HG02588 (cell line): ENCODE measurements at regions not wholly inside any gene's neighbourhood (a gene's known extent, or its start where the extent isn't known, plus 50 kb on each side); places are given as distances from the start of the nearest gene placed in this dataset.

Source experiments
- ATAC-seq: cut with Tn5 transposase; IDR thresholded peaks from one replicate; pipeline ENCODE4 v1.9.1; 2021; ENCODE audit warnings: mild to moderate bottlenecking, moderate library complexity; ENCODE audit not compliant: unreplicated experiment

DNA sequence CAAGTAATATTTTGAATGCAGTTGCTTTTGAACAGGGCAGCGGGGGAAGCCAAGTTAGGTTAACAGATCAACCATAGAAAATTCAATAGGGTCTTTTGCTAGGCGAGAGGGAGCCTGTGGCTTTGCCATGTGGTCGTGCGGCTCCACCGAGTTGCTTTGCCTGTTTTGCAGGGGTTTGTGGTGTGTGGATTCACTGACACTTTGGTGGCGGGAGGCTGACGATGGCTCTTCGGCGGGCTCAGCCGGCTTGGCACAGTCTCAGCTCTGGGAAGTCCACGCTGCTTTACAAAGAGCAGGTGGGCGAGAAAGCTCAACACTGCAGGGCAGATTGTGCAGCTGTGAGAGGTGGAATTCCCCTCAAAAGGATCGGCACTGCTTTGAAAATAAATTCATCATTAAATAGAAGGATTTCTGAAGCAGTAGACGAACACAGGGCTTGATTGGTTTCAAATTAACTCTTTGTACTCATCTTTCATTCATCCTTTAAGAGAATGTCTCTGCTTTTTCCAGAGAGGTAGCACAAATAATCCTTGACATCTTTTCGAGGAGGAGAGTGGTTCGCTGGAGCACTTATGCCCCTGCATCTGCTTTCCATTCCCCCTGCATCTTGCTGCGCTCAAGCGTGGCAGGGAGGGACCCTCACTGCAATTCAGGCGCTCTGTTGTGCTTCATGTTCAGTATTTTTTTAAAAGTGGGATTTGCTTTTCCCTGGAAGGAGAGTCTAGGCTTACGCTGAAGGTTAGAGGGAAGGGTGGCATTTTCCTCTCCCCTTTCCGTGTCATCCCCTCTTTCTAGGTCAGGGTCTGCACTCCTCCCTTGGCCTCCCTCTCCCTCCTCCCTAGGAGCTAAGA is 201.8 kb upstream of the LEF1 start:
- no peak for ATAC-seq

DNA sequence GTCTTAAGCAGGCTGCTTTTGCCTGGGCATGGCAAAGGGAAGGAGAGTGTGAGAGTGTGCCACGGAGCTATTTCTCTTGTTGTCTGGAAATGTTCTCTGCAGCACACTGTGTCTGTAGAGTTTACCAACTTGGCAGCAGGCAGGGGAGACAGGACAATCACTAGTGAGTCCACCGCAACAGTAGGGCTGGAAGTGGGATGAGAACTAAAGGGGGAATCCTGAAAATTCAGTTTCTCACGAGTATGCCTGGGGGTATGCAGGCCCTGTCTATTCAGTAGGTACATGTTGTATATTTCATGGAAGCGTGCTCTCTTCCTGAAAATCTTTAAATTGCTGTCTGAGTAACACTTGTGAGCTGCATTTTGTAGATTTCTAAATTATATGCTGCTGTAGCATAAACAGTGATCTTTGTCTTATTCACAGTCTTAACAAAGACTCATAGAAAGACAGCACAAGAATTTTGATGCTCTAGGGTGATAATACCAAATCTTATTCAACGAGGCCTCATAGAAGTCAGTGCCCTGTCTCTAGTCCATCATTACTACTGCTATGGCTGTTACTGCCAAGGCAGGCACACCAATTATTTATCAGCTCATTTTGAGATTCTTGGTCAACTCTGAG is 200.4 kb upstream of the LEF1 start:
- no peak for ATAC-seq

DNA sequence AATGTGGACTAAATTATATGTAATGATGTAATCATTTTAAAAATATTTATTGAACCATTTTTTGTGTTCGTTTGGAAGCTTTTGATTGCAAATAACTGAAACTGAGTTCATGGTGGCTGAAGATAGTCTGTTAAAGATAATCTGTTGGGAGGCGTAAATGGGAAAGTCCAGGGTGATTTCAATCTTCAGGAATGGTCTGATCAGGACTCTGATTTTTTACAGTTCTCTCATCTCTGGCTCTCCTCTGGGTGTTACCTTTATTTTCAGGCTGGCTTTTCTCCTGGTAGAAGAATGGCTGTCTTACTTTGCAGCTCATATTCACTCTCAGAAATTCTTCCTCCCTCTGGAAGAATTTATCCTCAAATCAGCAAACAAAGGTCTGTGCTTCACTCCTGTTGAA is 199.0 kb upstream of the LEF1 start:
- no peak for ATAC-seq

DNA sequence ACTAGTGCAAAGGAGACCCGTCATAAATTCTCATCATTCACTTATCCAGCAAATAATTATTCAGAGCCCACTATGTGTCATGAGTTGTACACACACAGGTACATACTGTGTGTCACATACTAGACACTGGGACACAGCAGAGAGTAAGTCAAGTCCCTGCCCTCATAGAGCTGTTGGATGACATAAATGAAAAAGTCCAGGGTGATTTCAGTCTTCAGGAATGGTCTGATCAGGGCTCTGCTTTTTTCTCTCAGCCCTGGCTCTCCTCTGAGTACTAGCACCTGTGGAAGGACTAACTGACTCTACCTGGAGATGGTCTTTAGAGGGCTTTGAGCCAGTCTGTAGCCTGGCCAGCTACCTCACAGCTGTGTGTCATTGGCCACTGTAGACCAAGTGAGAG is 198.0 kb upstream of the LEF1 start:
- no peak for ATAC-seq

DNA sequence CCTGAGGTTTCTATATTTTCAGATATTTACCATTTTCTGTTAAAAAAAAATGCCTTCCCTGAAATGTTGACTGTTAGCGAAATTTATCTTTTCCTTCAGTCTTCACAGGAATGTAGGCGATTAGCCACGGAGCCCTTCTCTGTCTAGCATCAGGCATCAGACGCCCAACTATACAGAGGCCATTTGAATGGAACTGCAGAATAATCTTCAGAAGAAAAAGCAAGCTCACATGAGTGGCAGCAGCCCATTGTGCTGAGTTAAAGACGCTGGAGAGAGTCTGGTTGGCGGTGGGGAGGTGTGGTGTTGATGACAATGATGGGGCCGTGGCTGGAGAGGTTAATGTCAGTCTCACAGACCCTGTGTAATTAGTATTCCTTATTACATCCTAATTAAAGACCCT is 196.8 kb upstream of the LEF1 start:
- ATAC-seq = no peak

DNA sequence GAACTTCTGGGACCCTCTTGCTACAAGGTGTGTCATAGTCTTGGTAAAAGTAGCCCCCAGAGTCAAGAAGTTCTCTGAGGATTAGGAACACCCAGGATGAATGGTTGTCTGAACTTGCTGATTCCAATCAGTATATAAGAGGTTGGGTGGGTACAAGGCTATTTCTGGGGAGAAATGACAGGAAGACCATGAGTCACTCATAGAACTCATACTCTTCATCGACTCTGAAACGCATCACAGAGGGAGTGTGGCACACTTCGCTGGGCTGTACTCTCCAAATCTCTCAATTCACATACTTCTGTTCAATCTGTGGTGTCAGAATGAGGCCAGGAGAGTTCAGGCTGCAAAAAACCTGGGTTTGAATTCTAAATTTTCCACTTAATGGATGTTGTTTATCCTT is 193.2 kb upstream of the LEF1 start:
- ATAC-seq = no peak

DNA sequence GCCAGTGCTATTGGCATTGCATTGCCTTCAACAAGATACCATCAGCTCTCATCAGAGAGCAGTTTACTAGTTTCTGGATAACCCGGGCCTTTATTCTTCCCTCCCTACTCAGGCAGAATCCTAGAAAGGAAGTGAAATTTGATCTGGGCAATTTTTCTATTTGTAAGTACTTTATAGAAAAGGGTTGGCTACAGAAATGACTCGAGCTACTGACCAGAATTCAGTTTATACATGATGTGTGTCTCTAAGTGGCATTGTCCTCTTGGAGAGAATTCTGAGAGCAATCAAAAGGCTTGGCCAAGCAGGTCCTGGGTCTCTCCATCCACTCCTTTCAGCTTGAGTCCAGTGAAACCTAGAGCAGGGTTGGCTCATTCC is 192.7 kb upstream of the LEF1 start:
- no peak for ATAC-seq

DNA sequence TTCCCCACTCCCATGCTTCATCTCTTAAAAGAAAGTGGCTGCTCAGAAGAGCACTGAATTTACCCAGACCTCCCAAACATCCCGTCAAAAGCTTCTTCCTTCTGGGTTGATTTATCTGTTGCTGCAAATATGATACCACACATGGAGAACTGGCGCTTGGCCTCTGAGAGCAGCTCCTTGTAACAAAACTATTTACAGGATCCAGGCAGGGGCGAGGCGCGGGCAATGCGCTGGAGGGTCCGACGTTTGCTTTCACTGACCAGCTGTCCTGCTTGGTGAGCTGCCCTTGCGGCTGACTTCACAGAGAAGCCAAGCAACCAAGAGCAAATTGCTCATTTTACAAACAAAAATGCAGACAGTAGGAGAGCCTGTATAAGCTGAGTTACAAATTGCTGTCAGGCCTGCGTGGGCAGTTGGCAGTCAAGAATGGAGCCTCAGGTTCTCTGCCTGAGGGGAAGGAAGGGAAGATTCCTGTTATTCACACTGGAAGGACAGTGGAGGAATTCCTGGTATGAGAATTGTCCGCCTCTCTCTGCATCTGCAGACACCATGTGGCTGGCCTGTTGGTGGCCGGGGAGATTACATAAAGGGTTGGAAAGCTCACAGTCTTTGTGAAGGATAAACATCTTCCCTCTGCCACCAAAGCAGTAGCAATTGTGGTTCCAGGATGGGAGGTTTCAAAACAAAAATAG is 192.2 kb upstream of the LEF1 start:
- no peak for ATAC-seq

DNA sequence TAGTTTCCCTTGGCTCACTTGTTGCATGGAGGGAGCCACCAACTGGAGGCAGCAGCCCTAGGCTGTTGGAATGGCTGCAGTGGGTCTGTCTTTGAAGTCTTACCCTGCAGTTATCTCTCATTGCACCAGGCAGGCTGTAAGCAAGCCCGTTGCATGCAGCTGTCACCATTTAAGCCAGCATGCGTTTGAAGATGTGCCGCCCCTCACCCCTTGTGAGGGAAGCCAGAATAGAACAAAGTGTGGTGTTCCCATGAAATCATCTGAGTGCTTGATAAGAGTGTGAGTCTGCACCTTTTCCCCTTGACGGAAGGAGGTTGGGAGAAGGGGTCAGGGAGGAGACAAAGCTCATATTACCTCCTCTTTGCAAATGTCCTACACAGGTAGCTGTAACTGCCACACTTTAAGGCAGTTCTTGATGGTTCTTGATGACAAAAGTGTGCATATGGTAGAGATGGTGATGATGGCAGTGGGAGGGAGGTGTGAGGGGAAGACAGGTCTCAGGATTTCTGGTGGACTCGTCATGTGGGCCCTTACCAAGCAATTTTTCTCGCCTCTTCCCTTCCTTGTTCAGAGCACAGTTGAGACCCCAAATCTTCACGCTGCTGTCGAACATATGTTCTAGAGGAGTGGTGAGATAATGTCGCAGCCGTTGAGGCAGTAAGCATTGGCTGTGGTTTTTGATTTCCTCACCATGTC is 191.4 kb upstream of the LEF1 start:
- no peak for ATAC-seq

DNA sequence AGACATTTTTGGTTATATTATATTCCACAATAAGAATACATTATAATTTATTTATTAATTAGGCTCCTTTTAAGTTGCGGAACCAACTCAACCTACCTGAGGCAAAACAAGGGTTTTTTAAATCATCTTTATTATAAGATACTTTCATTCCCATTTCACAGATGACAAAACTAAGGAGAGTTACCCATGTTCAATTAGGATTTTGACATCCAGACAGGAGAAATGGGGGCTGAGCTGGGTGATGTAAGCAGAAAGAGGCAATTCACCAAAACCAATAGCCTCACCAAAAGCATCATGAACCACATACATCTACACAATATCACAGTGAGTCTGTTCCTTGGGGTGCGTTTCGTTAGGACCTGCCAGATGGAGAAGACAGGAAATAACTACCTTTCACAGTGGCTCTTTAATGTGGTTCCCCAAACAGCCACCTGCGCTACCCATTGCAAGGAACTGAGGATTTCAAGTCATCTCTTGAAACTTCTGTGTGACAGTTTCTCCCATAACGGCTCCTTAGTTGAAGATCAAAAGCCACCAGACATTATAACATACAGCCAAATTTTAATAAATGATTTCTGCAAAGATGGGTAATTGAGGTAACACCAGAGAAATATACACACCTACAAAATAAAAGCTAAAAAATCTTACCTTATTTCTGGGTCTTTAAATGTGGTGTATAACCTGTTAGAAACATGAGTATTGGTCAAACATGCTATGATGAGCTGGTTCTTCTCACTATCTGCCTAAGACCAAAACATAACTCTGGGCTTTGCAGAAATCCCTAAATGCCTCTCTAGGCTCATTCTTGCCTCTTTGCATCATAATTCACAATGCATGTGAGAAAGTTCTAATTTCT is 190.6 kb upstream of the LEF1 start:
- no peak for ATAC-seq

DNA sequence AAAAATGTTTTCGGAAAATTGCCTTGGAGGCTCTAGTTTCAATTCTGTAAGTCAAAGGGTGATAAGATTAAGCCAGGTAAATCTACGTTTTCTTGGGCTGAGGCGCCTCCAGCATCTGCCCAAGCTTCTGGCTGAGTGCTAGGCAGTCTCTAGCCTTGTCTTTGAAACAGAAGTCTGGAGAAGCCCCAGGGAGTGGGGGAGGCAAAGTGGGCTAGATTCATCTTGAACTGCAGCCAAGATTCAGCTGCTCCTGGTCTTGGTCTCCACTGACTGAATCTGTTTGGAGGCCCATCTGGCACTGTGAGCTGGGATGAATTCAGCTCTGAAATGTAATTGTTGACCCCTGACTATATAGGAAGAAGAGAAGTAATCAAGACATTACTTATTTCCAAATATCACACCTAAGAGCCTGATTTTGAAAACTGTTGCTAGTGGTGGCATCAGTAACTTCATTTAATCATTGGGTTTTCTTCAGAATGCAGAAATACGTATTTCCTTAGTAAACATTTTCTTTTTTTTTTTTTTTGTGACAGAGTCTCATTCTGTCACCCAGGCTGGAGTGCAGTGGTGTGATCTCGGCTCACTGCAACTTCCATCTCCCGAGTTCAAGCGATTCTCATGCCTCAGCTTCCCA is 187.3 kb upstream of the LEF1 start:
- no peak for ATAC-seq

DNA sequence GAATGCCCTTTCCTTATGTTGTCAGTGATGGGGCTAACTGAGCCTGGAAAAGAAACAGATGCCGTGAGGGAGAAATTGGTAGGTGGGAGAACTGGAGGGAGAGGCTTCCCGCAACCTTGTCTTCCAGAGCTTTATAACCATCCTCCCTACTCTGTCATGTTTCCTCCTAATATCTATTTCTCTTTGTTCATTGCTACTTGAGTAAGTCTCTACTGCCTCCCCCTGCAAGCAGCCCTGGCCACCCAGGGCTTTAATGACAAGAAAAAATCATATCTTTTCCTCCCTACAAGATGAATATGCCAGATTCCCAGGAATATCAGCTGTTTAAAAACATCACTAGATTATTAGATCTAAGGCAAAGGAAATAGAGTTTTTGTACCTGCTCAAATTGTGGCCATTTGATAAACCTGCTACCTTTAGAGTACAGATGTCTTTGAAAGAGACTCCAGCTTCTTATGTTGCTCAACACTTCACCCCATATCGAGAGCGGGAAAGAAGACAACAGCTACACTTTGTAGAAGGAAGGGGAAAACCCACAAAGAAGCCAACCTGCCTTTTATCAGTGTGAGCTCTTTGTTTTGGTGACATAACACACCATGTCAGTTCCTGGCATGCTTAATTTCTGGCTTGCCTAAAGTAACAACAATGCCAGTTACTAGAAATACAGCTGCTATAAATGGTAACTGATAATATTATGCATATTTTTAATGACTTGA is 186.6 kb upstream of the LEF1 start:
- ATAC-seq = no peak

DNA sequence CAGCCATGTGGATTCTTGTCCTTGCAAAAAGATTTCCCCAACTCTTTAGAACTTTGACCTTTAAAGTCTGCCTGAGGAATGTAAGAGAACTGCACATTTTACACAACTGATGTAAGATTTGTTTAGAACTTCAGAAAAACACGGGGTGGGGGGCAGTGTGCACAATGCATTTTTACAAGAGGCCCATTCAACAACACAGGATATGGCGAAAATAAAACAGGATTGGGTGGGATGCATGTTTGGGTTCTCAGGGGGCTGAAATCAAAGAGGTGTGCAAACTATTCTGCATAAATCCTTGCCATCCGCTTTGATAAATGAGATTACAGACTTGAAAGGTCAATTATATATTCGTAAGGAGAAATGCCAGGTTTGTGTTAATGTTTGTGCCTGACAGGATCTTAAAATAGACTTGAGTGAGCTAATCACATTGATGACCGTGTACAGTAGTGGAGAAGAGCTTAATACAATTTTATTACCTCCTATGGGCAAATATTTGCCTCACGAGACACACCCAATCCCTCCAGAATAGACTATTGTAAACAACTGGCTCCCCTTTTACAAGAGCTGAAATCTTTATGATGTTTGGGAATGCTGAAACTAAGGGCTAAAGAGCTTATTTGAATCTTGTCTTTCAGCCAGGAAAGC is 184.1 kb upstream of the LEF1 start:
- ATAC-seq = no peak

DNA sequence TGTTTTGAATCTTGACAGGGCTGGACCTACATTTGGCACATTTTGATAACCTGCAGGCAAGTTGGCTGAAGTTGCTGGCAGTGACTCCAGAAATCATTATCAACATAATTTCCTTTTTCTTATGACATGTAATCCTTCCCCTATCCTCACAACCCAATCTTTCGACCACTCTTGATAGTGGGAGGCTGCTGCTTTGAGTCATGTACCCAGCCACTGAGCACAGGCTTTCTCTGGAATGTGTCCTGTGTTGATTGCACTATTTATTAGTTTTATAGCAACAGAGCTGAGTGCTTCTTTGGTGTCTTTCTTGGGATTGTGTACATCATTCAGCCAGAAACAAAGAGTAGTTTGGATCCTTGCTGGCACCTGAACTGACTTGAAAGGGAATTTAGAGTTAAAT is 183.1 kb upstream of the LEF1 start:
- no peak for ATAC-seq

DNA sequence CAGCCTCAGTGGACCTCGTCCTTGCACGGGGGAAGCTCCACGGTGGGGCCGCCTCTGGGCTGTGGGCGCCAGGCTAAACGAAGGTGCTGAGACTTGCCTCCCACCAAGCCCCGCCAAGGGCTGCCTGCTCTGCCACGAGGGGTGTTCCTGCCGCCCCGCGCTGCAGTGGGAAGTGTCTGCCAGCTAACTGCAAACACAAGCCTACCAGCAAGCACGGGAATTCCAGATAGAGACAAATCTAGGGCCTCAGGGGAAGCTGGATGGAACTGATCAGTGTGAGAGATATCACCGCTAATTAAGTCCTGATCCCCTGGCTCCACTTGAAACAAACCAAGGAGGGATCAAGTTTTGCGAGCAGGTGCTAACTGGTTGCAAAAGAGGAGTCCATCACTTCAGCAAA is 181.6 kb upstream of the LEF1 start:
- no peak for ATAC-seq

DNA sequence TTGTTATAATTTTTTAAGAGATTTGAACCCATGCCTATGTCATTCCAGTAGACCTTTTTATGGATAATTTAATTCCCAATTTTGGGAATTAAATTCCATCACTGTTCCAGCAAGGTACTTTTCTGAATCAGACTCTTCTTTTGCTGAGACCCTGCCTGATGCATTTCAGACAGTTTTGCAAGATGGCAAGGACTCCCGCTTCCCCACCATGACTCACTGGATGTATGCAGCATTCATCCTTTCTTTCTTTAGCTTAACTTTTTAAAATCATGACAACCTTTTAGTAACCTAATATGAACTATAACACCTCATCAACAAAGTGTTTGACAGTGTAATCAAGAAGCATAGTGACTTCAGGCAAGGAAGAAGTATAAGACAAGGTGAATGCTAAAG is 178.1 kb upstream of the LEF1 start:
- ATAC-seq = no peak

DNA sequence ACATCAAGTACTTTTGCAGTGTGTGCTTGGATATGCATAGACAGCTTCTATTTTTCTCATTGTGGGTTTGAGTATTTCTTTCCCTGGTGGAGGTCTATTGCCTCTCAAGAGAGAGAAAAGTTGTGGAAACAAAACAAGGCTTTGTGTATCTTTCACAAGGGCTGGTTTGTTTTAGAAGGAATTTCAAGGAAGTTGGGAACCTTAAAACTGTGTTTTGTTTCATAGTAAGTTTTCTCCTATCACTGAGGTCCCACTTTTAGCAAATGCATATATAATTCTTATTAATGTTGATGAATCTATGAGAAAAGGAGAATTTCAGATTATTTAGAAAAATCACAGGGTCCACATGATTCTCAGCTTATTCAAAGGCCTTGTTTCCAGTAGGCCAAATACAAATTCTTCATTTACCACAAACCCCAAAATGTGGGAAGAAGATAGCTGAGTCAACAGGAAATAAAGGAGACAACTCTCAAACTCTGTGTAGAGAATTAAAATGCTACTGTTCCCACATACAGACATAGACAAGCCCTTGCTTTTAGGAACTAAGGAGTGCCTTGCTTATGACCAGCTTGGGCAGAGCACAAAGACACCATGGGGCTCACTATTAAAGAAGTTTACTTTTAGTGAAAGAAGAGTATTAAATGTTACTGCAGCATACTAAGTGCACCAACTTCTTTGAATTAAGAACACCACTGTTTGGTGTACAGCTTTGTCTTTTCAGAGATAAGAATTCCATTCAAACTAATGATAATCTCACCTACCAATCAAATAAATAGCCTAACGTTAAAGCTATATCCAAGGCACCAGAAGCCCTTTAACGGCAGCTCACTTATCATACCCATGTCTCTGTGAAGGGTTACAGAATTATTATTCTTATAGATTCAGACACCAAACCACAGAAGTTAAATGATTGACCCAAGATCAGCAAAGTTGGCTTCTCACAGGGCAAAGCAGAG is 177.4 kb upstream of the LEF1 start:
- ATAC-seq = no peak
